DMS53 (cell line): ENCODE measurements at regions not wholly inside any gene's neighbourhood (a gene's known extent, or its start where the extent isn't known, plus 50 kb on each side); places are given as distances from the start of the nearest gene placed in this dataset.
"Not testable (repeated sequence)": the region's sequence is repeated elsewhere in the genome, so short reads cannot be mapped to it uniquely, and the experiment has no call there.

Experiments
- DNase-seq: peaks from one replicate; lab custom pipeline; 2025; lab: John Stamatoyannopoulos, UW

DNA sequence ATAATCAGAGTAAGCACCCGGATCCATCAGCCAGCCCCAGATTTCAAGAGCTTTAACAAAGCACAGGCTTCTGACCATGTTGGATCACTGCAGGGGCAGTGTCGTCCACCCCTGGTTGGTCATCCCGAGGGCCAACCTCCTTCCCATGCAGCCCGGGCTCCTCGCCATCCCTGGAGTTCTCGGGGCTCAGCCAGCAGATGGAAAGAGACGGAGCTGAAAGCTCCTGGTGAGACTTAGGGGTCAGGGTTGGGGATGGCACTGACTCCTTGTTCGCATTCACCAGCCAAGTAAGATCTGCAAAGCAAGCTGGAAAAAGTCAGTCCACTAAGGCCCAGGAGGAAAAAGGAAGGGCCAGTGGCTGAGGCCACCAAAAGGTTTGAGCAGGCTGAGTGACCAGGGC lies 888.9 kb downstream of the BRD1 start:
- no peak for DNase-seq

DNA sequence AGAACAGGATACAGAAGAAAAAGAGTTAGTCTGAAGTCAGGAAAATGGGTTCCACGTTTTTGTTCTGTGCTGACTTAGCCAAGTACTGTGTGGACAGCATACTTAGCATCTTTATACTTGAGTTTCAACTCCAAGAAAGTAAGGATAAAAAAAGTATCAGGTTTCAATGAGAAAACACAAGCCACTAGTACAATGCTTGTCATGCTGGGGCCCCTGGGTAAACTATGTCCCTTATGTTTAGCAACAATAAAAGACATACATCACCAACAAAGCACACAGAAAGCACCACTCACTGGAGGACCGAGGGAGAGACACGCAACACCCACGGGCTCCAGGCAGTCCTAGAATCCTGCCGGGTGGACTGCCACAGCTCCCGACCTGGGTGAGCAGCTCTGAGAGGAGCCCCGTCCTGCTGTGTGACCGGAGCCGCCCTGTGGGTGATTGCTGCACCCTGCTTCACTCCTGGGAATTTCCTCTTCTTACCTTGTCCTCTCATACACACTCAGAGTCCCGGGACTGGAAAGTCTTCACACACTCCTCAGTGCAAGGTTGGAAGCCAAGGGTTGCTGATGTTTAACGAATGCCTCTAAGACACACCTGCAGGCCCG lies 890.5 kb downstream of the BRD1 start:
- no peak for DNase-seq

DNA sequence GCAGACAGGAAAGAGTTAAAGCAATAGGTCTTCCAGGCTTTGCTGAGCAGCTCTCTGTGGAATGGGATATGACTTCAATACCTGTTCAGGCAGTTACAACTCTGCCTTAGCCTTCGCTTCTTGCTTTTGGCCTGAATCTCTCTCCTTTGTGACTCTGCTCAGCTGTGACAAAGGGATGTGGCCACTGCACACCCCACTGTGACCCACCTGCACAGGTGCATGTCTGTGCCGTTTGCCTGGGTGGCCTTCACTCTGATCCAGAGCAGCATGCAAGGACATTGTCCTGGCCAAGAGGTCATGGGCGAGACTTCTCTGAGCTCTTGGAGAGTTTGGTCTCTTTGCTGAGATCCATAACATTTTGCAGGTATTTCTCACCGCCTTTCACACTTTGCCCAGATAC lies 891.3 kb downstream of the BRD1 start:
- DNase-seq = no peak

DNA sequence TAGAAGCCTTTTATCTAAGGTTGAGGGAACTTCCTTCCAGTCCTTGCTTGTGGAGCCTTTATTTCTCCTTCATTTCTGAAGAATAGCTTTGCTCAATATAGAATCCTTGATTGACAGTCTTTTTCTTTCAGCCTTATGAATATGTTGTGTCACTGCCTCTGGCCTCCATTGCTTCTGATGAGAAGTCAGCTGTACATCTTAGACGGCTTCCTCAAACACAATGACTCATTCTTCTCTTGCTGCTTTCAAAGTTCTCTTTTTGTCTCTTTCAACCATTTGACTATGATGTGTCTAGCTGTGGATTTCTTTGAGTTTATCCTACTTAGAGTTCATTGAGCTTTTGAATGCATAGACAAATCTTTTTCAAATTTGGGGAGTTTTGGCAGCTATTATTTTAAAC lies 893.2 kb downstream of the BRD1 start:
- no peak for DNase-seq

DNA sequence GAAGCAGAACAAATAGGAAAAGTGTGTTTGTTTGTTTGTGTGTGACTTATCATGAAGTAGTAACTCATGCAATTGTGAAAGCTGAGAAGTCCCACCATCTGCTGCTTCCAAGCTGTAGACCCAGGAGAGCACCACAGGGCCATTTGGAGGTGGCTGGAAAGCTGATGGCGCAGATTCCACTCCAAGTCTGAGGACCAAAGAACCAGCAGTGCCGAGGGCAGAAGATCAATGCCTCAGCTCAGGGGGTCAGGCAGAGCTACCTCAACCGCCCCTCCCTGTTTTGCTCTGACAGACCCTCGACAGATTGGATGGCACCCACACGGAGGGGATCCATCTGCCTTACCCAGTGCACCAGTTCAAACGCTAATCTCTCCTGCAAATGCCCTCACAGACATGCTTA lies 896.2 kb downstream of the BRD1 start:
- no peak for DNase-seq

DNA sequence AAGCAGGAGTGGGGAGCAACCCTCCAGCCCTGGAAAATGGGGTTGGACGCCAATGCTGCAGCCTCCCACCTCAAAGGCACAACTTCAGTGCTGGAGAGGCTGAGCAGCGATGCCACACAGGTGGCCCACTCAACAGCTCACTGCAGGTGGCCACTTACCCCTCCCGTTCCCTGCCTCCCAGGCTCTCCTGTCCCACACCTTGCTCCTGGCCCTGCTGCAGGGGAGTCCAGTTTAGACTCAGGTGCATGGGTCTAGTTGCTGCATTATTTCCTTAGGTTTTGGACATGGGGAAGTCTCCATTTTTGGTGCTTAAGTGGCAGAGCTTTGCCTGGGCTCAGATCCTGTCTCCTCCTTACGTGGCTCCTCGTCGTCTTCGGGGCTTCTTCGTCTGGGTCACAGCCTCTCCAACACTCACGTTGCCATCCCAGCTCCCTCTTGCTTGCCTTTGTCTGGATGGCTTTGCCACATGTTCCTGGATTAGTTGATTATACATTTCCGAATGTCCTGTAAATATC lies 898.3 kb downstream of the BRD1 start:
- DNase-seq = no peak

DNA sequence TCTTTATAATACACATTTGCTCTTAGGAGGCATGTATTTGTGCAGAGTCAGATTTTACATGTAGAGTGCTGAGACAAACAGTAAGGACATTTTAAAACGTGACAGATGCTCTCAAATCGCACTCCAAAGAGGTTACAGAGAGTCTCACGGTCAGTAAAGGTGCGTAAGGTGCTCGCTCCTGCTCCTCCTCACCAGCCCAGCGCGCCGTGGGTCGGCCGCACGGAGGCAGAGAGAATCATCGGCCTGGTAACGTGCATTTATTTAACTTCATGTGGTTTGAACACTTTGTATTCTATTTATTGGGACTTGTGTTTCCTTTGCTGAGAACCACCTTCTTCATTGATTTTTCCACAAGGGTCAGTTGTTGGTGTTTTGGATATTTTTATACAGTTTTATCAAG lies 900.1 kb downstream of the BRD1 start:
- DNase-seq = no peak

DNA sequence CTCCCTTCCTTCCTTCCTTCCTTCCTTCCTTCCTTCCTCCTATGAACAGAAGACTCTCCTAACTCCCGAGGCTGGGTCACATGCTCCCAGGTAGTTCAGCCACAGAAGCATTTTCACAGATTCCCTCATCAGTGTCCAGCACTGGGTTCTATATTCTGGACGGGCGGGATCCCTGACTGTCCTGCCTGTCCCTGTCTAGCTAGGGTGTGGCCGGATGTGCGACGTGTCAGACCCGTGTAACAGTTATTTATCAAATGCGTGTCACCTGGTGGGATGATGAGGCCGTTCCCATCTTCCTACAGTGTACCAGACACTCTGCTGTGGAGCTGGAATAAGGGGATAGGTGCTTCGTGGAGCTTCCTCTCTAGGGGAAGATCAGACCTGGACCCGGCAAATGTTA lies 901.0 kb downstream of the BRD1 start:
- no peak for DNase-seq

DNA sequence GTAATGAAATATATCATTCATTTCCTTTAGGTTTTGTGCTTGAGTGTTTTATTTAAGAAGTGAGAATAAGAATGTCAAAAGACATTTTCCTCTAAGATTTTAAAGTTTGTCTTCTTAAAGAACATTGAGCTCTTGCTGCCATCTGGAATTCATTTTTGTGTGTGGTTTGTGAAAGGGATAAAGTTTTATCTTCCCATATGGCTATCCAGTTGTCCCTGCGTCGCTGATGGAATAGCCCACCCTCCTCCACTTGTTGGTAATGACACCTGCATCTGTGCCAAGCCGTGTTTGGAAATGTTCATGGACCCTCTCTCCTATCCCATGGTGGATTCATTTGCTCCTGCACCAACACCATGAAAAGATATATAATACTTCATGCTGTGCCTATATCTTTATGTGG lies 901.5 kb downstream of the BRD1 start:
- DNase-seq = no peak

DNA sequence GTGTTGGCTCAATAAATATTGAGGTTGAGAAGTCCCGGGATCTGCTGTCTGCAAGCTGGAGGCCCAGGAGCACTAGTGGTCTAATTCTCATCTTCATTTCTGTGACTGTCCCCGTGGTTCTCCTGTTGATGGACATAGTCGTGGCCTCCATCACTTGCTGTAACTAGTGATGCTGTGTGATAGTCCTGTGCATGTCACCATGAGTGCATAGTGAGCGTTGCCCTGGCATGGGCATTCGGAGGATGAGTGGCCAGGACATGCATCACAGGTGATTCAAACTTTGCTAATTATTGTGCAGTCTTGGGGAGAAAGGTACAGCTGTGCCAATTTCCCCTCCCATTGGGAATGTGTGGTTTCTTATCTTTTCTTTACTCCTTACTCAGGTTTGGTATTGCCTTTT lies 902.2 kb downstream of the BRD1 start:
- DNase-seq = no peak

DNA sequence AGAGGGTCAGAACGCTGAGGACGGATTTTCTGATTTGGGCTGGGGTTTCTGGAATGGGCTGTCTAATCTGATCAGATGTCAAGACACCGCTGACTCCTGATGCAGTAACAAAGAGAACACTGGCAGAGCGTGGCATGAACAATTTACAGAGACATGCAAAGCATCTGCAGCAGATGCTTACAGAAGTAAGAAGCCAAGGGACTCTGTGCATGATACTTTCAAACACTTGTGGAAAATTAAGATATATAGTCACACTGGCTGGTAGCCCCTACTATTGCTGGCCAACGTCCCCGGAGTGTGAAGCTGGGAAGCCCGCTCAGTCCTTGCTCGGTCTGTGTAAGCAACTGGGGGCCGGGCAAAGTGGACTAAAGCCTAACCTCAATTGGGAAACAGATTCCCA lies 903.7 kb downstream of the BRD1 start:
- DNase-seq = no peak

DNA sequence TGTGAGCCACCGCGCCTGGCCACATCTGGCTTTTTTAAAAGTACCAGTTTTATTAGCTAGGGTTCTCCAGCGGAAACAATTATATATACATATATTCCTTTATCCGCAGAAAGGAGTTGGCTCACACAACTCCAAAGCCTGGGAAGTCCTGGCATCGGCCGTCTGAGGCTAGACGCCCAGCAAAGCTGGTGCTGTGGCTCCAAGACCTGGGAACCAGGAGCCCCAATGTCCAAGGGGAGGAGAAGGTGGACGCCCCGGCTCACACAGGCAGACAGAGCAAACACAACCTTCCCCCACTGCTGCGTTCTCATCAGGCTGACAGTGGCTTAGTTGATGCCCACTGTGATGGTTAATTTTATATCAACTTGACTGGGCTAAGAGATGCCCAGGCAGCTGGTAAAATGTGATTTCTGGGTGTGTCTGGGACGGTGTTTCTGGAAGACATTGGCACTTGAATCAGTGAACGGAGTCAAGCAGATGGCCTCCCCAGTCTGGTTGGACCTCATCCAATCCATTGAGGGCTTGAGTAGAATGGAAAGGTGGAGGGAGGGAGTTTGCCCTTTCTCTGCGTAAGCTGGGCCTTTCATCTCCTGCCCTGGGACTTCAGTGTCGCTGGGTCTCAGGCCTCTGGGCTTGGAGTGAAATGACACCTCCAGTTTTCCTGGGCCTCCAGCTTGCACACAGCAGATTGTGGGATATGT lies 904.4 kb downstream of the BRD1 start:
- no peak for DNase-seq

DNA sequence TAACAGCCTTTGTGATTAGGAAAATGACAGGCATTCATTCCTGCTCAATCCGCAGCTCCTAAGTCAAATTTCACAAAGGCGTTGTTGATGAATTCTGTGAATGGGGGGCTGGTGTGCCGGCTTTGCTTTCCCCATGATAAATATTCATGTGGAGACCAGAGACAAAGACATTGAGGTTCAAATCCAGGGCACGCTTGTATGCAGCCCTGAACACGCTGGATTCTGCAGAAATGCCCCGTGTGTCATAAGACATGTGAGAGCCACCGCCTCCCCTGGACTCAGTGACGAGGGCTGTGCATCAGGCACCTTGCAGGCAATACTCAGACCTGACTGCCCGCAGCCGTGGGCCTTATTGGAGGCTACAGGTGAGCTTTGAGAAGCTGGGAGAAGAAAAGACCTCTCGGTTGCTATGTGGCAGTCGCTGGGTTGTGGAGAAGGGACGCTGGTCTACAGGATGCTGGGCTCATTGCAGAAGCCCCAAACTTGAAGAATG lies 906.2 kb downstream of the BRD1 start:
- DNase-seq = no peak

DNA sequence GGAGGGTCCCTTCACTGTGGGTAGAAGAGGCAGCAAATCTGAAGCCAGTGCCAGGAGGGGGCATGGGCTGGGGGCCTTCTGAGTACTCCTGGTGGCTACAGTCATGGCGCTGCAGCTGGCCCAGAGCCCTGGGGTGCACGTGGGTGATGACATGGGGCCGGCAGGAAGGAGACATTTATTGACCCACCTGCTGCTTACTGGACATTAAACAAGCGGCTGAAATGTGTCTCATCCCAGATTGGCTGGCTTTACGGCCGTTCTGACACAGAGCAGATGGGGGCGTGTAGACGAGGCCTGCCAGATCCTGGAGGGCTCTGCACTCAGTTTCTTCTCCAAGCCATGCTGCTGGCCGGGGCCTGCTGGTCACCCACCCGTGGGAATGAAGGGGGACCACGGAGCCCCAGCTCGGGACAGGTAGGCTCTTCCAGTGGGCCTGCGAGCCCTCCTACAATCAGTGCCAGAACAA lies 906.9 kb downstream of the BRD1 start:
- DNase-seq = no peak

DNA sequence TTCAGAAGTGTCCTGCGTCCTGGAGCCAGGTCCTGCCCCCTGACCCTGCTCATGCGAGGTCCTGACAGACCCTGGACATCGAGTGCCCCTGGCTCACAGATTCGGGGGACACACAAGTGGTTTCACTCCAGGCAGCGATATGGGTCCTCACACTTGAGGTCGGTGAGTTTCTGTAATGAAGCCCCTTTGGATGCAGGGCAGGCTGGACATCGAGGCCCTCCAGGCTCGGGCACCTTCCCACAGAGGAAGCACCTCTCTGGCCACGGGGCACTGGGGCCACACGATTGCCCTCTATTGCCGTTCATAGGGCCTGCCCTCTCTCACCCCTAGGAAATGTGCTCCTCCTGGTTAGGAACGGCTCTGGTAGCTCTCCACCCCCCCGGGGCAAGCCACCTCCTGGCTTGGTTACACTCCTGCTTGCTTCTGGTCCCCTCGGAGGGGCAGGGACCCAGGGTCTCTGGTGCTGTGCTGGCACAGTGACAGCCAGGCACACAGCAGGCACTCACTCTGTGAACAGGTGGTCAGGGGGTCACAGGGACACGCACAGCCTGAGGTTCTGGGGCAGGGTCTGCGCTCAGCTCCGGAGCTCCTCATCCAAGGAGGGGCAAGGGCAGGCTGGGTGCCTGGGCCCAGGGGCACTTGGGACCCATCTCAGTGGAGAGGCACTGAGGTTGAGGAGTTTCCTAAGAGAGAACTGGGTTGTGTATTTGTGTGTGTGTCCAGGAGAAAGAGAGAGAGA lies 907.7 kb downstream of the BRD1 start:
- no peak for DNase-seq

DNA sequence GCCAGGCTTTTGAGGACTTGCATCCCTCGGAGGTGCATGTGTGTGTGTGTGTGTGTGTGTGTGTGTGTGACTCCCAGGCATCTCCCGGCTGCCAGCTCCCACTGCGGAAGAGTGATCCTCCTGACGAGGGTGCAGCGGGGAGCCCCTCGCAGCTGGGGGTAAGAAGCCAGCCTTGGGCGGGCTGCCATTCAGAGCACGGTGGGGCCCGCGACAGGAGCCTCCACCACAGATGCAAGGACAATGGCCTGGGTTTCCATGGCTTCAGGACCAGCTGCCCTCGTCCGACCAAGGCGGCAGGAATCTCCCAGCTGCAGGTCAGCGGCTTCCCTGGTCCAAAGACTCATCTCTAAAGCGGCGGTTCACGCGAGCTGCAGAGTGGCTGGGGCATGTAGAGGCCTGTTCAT lies 908.5 kb downstream of the BRD1 start:
- DNase-seq = no peak

DNA sequence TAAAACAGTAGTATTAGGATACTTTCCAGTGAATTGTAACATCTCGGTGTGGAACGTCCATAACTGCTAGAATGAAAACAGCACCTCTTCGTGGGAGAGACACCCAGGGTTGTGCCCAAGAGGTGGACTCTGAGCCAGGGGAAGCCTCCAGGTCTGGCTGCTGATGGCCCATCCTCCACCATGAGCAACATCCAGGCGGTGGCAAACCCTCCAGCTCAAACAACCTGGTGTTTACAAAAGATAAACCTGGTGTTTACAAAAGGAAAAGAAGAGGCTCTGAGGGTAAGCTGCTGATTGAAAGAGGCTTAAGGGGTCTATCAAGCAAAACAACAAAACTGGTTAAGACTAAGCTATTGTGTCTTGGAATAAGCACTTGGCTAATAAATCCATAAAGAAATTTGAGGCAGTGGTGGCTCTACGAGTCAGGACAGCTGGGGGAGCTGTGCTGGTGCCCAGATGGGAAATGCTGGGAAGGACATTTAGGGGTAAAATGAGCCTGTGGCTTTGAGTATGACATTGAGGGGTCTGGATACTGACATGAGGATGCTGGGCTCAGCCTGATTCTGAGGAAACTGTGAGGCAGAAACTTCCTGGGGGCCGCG lies 909.0 kb downstream of the BRD1 start:
- no peak for DNase-seq

DNA sequence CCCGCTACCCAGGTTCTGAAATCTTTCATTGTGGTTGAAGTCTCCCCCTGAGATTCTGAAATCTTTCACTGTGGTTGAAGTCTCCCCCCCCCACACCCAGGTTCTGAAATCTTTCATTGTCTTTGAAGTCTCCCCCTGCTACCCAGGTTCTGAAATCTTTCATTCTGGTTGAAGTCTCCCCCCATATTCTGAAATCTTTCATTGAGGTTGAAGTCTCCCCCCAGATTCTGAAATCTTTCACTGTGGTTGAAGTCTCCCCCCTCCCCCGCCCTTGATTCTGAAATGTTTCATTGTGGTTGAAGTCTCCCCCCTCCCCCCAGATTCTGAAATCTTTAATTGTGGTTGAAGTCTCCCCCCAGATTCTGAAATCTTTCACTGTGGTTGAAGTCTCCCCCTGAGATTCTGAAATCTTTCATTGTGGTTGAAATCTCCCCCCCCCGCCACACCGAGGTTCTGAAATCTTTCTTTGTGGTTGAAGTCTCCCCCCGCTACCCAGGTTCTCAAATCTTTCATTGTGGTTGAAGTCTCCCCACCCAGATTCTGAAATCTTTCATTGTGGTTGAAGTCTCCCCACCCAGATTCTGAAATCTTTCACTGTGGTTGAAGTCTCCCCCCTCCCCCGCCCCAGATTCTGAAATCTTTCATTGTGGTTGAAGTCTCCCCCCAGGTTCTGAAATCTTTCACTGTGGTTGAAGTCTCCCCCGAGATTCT lies 915.2 kb downstream of the BRD1 start:
- DNase-seq = not testable (repeated sequence)

DNA sequence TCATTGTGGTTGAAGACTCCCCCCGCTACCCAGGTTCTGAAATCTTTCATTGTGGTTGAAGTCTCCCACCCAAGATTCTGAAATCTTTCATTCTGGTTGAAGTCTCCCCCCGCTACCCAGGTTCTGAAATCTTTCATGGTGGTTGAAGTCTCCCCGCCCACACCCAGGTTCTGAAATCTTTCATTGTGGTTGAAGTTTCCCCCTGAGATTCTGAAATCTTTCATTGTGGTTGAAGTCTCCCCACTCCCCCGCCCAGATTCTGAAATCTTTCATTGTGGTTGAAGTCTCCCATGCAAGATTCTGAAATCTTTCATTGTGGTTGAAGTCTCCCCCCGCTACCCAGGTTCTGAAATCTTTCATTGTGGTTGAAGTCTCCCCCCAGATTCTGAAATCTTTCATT lies 916.0 kb downstream of the BRD1 start:
- DNase-seq = not testable (repeated sequence)

DNA sequence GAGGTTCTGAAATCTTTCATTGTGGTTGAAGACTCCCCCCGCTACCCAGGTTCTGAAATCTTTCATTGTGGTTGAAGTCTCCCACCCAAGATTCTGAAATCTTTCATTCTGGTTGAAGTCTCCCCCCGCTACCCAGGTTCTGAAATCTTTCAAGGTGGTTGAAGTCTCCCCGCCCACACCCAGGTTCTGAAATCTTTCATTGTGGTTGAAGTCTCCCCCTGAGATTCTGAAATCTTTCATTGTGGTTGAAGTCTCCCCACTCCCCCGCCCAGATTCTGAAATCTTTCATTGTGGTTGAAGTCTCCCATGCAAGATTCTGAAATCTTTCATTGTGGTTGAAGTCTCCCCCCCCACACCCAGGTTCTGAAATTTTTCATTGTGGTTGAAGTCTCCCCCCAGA lies 916.6 kb downstream of the BRD1 start:
- DNase-seq = not testable (repeated sequence)

DNA sequence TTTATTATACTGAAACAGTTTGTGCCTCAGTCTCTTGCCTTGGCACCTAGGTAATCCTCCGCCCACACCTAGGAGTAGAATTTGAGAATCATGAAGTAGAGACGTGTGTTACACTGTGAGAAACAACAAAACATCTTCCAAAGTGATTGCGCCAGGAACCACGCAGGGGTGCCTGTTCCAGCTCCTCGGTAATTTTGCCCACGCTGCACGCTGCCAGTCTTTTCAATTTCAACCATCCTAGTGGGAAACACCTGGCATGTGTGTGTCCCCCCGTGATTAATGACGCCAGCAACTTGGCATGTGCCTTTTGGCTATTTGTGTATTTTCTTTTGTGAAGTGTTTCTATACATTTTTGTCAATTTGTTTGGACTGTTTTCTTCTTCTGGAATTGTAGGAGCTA lies 919.1 kb downstream of the BRD1 start:
- DNase-seq = no peak

DNA sequence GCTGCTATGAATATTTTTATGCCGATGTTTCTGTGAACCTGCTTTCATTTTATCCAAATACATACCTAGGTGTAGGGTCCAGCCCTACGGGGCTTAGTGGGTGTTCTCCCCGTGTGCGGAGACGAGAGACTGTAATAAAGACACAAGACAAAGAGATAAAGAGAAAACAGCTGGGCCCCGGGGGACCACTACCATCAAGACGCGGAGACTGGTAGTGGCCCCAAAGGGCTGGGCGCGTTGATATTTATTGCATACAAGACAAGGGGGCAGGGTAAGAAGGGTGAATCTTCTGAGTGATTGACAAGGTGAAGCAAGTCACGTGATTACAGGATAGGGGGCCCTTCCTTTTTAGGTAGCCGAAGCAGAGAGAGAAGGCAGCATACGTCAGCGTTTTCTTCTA lies 920.1 kb downstream of the BRD1 start:
- no peak for DNase-seq
